ENCODE measurements at regions not wholly inside any gene's neighbourhood (a gene's known extent, or its start where the extent isn't known, plus 50 kb on each side); places are given as distances from the start of the nearest gene placed in this dataset.

DNA sequence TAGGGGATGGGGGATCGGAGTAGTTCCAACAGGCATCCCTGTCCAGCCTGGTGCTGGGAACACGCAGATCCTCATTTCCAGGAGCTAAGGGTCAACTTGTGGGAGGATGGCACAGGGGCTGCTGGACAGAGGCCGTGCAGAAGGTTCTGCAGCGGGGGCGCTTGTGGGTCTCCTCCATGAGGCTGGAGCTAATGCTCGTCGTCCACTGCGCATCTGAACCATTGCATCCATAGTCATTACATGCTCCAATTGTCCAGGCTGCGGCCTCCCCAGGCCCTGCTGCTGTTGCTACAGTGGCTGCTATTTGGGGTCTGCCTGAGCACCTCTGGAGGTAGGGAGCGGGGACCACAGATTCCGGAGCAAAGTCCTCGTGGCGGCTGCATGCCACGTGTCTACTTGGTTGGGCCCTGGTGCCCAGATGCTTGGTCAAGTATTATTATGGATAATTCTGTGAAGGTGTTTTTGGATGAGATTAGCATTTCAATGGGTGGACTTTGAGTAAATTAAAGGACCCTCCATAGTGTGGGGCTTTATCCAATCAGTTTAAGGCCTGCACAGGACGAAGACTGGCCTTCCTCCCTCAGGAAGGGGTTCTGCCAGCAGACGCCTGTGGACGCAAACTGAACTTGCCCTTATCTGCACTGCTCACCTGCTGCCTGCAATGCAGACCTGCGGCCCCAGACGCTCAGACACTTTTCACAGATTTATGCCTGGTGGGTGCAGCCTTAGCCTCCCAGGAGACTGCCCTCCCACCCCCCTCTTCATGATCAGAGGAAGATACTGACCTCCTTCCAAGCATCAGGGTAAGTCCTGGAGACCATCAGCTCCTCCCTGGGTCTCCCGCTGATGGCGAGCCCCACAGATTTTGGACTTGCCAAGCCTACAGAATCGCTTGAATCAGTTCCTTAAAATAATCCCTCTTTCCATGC is 127.5 kb upstream of the IRX4 start (continued):
- TF ChIP-seq HDAC2 (IDR thresholded peaks at IDR 0.05; ENCODE audit: borderline replicate concordance in 1 of 2, low read depth in 2 of 2, low read length in 2 of 2), result no peak

Data from H1 (cell line).